ENCODE measurements at regions not wholly inside any gene's neighbourhood (a gene's known extent, or its start where the extent isn't known, plus 50 kb on each side); places are given as distances from the start of the nearest gene placed in this dataset.

- Histone ChIP-seq H3K4me3 (ENCODE audit: low read length) (no peak overlapping the region), H3K27ac (ENCODE audit: low read length) (no peak overlapping the region), H3K4me1 (ENCODE audit: control insufficient read depth, insufficient read depth, low read length) (peaks cover 34% of the 10 kb centered on the region), H3K27me3 (ENCODE audit: control insufficient read depth, insufficient read depth, low read length) (peaks cover 5% of the 10 kb centered on the region), H3K36me3 (ENCODE audit: control insufficient read depth, insufficient read depth, low read length) (peaks cover 3% of the 10 kb centered on the region), H3K9me3 (replicated peaks; ENCODE audit: control insufficient read depth, low read depth, low read length) (no peaks in the 10 kb centered on the region)
- WGBS (ENCODE audit: insufficient coverage): 86% methylated on average over 17 of the region's 30 CpGs
- DNase-seq: no peak
Measured at GRCh38 chr14:104277416-104278213, 139.2 kb downstream of the KIF26A start.

- Histone ChIP-seq H3K9me3 (replicated peaks; ENCODE audit: control insufficient read depth, low read depth, low read length) (no peaks in the 10 kb centered on the region), H3K4me3 (ENCODE audit: low read length) (no peak overlapping the region), H3K27ac (ENCODE audit: low read length) (no peak overlapping the region), H3K27me3 (ENCODE audit: control insufficient read depth, insufficient read depth, low read length) (peaks cover 5% of the 10 kb centered on the region), H3K4me1 (ENCODE audit: control insufficient read depth, insufficient read depth, low read length) (peaks cover 40% of the 10 kb centered on the region), H3K36me3 (ENCODE audit: control insufficient read depth, insufficient read depth, low read length) (peaks cover 3% of the 10 kb centered on the region)
- DNase-seq: no peak
- WGBS (ENCODE audit: insufficient coverage): 78% methylated on average over 3 of the region's 4 CpGs
Measured at GRCh38 chr14:104278214-104278534, 139.8 kb downstream of the KIF26A start.

GRCh38 chr14:104280085-104280901, 141.9 kb downstream of the KIF26A start:
- no peaks in the 10 kb centered on the region for H3K9me3 ChIP-seq (replicated peaks; ENCODE audit: control insufficient read depth, low read depth, low read length)
- DNase-seq: no peak
- H3K36me3 ChIP-seq (ENCODE audit: control insufficient read depth, insufficient read depth, low read length): peaks cover 3% of the 10 kb centered on the region
- no peak overlapping the region for H3K27ac ChIP-seq (ENCODE audit: low read length)
- WGBS (ENCODE audit: insufficient coverage): 87% methylated on average over 31 of the region's 32 CpGs
- no peak overlapping the region for H3K4me3 ChIP-seq (ENCODE audit: low read length)
- H3K4me1 ChIP-seq (ENCODE audit: control insufficient read depth, insufficient read depth, low read length): peaks cover 47% of the 10 kb centered on the region
- H3K27me3 ChIP-seq (ENCODE audit: control insufficient read depth, insufficient read depth, low read length): peaks cover 4% of the 10 kb centered on the region

GRCh38 chr14:104280902-104281767, 142.7 kb downstream of the KIF26A start:
- 67% methylated on average over 18 of the region's 24 CpGs for WGBS (ENCODE audit: insufficient coverage)

GRCh38 chr14:104281768-104282301, 143.4 kb downstream of the KIF26A start:
- H3K4me1 ChIP-seq (ENCODE audit: control insufficient read depth, insufficient read depth, low read length): peaks cover 43% of the 10 kb centered on the region
- 82% methylated on average over 10 of the region's 11 CpGs for WGBS (ENCODE audit: insufficient coverage)

More at GRCh38 chr14:104280902-104281767, 142.7 kb downstream of the KIF26A start:
- Histone ChIP-seq H3K27me3 (ENCODE audit: control insufficient read depth, insufficient read depth, low read length) (peaks cover 2% of the 10 kb centered on the region), H3K4me3 (ENCODE audit: low read length) (no peak overlapping the region), H3K9me3 (replicated peaks; ENCODE audit: control insufficient read depth, low read depth, low read length) (no peaks in the 10 kb centered on the region), H3K4me1 (ENCODE audit: control insufficient read depth, insufficient read depth, low read length) (peaks cover 43% of the 10 kb centered on the region), H3K27ac (ENCODE audit: low read length) (no peak overlapping the region), H3K36me3 (ENCODE audit: control insufficient read depth, insufficient read depth, low read length) (peaks cover 3% of the 10 kb centered on the region)
- no peak for DNase-seq

GRCh38 chr14:104282332-104283196, 144.2 kb downstream of the KIF26A start:
- no peak overlapping the region for H3K27ac ChIP-seq (ENCODE audit: low read length)
- H3K9me3 ChIP-seq (replicated peaks; ENCODE audit: control insufficient read depth, low read depth, low read length): no peaks in the 10 kb centered on the region
- no peaks in the 10 kb centered on the region for H3K27me3 ChIP-seq (ENCODE audit: control insufficient read depth, insufficient read depth, low read length)
- H3K36me3 ChIP-seq (ENCODE audit: control insufficient read depth, insufficient read depth, low read length): peaks cover 1% of the 10 kb centered on the region
- H3K4me1 ChIP-seq (ENCODE audit: control insufficient read depth, insufficient read depth, low read length): peaks cover 43% of the 10 kb centered on the region
- 39% methylated on average over 19 of the region's 26 CpGs for WGBS (ENCODE audit: insufficient coverage)
- no peak overlapping the region for H3K4me3 ChIP-seq (ENCODE audit: low read length)
- peak; percentile 38 for DNase-seq

More at GRCh38 chr14:104281768-104282301, 143.4 kb downstream of the KIF26A start:
- H3K36me3 ChIP-seq (ENCODE audit: control insufficient read depth, insufficient read depth, low read length): peaks cover 3% of the 10 kb centered on the region
- DNase-seq: no peak
- peaks cover under 1% of the 10 kb centered on the region for H3K27me3 ChIP-seq (ENCODE audit: control insufficient read depth, insufficient read depth, low read length)
- H3K4me3 ChIP-seq (ENCODE audit: low read length): no peak overlapping the region
- H3K27ac ChIP-seq (ENCODE audit: low read length): no peak overlapping the region
- no peaks in the 10 kb centered on the region for H3K9me3 ChIP-seq (replicated peaks; ENCODE audit: control insufficient read depth, low read depth, low read length)

- no peak for DNase-seq
- Histone ChIP-seq H3K4me1 (ENCODE audit: control insufficient read depth, insufficient read depth, low read length) (peaks cover 43% of the 10 kb centered on the region), H3K4me3 (ENCODE audit: low read length) (no peak overlapping the region), H3K27me3 (ENCODE audit: control insufficient read depth, insufficient read depth, low read length) (no peaks in the 10 kb centered on the region), H3K9me3 (replicated peaks; ENCODE audit: control insufficient read depth, low read depth, low read length) (no peaks in the 10 kb centered on the region), H3K36me3 (ENCODE audit: control insufficient read depth, insufficient read depth, low read length) (no peaks in the 10 kb centered on the region), H3K27ac (ENCODE audit: low read length) (no peak overlapping the region)
- WGBS (ENCODE audit: insufficient coverage): 55% methylated on average over 22 of the region's 25 CpGs
Measured at GRCh38 chr14:104283197-104284106, 145.1 kb downstream of the KIF26A start.

- Histone ChIP-seq H3K4me1 (ENCODE audit: control insufficient read depth, insufficient read depth, low read length) (peaks cover 41% of the 10 kb centered on the region), H3K27ac (ENCODE audit: low read length) (no peak overlapping the region), H3K4me3 (ENCODE audit: low read length) (no peak overlapping the region), H3K36me3 (ENCODE audit: control insufficient read depth, insufficient read depth, low read length) (no peaks in the 10 kb centered on the region), H3K9me3 (replicated peaks; ENCODE audit: control insufficient read depth, low read depth, low read length) (no peaks in the 10 kb centered on the region), H3K27me3 (ENCODE audit: control insufficient read depth, insufficient read depth, low read length) (no peaks in the 10 kb centered on the region)
- DNase-seq: no peak
- 67% methylated on average over 2 of the region's 9 CpGs for WGBS (ENCODE audit: insufficient coverage)
Measured at GRCh38 chr14:104284107-104284592, 145.8 kb downstream of the KIF26A start.

Data from muscle of leg (tissue), 3 donors.